ENCODE measurements at regions not wholly inside any gene's neighbourhood (a gene's known extent, or its start where the extent isn't known, plus 50 kb on each side); places are given as distances from the start of the nearest gene placed in this dataset.

DNA sequence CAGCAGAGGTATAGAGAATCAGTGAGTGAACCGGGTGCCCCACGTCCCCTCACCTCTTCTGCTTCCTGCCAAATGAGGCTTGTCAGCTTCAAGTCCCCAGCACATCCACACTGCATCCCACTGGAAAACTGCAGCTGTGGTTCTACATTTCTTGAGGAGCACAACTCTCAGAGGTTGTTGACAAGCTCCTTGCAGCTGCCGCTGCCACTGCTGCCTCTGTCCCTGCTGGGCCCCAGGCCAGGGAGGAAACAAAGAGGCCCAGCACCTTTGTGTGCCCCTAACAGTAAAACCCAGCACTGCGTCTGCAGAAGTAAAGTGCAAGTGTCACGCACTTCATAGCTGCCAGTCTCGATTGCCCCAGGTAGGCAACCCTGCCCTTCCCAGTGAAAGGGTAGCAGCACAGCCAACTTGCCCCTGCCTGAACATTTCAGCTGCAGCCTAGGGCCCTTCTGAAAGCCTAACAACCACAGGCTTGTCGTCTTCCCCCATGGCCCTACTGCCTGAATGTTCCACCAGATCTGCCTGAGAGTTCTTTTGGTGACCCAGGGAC, 1162.1 kb upstream of the USP15 start:
- DNase-seq (ENCODE audit: insufficient read length, low spot score) (no peak), FAIRE-seq (no peak)
- no peak for TF ChIP-seq PAX5 (IDR thresholded peaks at IDR 0.05; ENCODE audit: insufficient read depth, low read length, severe bottlenecking)
- TF ChIP-seq POLR2AphosphoS5 (IDR thresholded peaks at IDR 0.05; ENCODE audit: low read depth, low read length), result no peak
- TF ChIP-seq POU2F2 (IDR thresholded peaks at IDR 0.05; ENCODE audit: low read depth, low read length), result no peak
- no peak for TF ChIP-seq TAF1 (IDR thresholded peaks at IDR 0.05; ENCODE audit: low read depth, low read length)
- TF ChIP-seq SPI1 (IDR thresholded peaks at IDR 0.05; ENCODE audit: low read depth, low read length), result no peak
- no peak for TF ChIP-seq POLR2A (IDR thresholded peaks at IDR 0.05; ENCODE audit: low read depth, low read length)

GRCh38 chr12:61107118-61107517, 1153.1 kb upstream of the USP15 start:
- TF ChIP-seq TAF1 (IDR thresholded peaks at IDR 0.05; ENCODE audit: low read depth, low read length) (no peak), PAX5 (IDR thresholded peaks at IDR 0.05; ENCODE audit: insufficient read depth, low read length, severe bottlenecking) (no peak), POU2F2 (IDR thresholded peaks at IDR 0.05; ENCODE audit: low read depth, low read length) (no peak), POLR2A (IDR thresholded peaks at IDR 0.05; ENCODE audit: low read depth, low read length) (no peak)
- no peak for DNase-seq (ENCODE audit: insufficient read length, low spot score)
- FAIRE-seq, result no peak

DNA sequence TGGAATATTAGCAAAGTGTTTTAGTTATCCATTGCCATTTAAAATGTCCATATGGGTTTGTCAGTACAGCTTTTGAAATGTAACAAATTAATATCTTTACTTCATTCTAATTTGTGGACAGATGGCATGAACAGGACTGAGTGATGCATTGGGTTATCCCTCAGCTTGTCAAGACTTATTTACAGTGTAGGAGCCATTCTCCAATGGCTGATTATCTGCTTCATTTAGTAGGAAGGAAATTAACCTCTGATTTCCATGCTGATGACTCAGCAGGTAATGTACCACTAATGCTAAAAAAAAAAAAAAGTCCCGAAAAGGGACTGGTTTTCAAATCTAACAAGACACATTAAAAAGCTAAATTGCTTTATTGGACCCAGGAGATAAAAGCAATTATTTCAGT, 1149.0 kb upstream of the USP15 start:
- FAIRE-seq (no peak), DNase-seq (ENCODE audit: insufficient read length, low spot score) (no peak)
- TF ChIP-seq POLR2A (IDR thresholded peaks at IDR 0.05; ENCODE audit: low read depth, low read length) (no peak), POLR2AphosphoS5 (IDR thresholded peaks at IDR 0.05; ENCODE audit: low read depth, low read length) (no peak), SPI1 (IDR thresholded peaks at IDR 0.05; ENCODE audit: low read depth, low read length) (no peak), POU2F2 (IDR thresholded peaks at IDR 0.05; ENCODE audit: low read depth, low read length) (no peak), TAF1 (IDR thresholded peaks at IDR 0.05; ENCODE audit: low read depth, low read length) (no peak), PAX5 (IDR thresholded peaks at IDR 0.05; ENCODE audit: insufficient read depth, low read length, severe bottlenecking) (no peak)

DNA sequence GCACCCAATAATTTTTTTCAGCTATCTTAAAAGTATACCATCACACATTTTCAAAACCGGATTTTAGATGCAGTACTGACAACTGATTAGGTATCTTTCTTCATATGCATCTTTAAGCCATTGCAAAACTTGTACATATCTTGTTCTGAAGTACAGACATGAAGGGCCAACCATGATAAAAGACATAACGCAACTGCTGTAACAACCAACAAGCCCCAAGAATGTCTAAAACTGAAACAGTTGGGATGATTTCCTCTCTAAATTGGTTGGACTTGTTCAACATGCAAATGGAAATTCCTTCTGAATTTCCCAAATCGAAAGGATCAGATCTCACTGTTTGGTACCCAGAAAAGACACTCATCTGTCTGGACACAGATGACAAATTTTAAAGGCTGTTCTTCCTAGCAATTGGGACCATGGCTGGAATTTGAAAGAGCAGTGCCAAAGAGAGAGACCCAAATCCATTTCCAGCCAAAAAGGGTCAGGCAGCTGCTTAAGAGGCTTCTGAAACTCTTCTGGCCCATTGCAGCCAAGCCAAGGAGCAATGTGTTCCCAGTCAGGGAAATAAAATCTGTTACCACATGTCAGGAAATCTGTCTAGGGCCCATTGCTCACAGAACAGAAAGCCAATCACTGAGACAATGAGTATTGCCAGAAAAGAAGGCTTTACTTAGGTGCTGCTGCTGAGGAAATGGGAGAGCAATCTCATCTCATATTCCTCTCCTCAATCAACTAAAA, 1122.4 kb upstream of the USP15 start:
- DNase-seq (ENCODE audit: insufficient read length, low spot score), result no peak
- no peak for TF ChIP-seq POLR2AphosphoS5 (IDR thresholded peaks at IDR 0.05; ENCODE audit: low read depth, low read length)
- no peak for TF ChIP-seq POU2F2 (IDR thresholded peaks at IDR 0.05; ENCODE audit: low read depth, low read length)
- TF ChIP-seq POLR2A (IDR thresholded peaks at IDR 0.05; ENCODE audit: low read depth, low read length), result no peak
- TF ChIP-seq PAX5 (IDR thresholded peaks at IDR 0.05; ENCODE audit: insufficient read depth, low read length, severe bottlenecking), result no peak
- TF ChIP-seq SPI1 (IDR thresholded peaks at IDR 0.05; ENCODE audit: low read depth, low read length), result no peak
- no peak for TF ChIP-seq TAF1 (IDR thresholded peaks at IDR 0.05; ENCODE audit: low read depth, low read length)
- no peak for FAIRE-seq

- no peak for TF ChIP-seq POLR2AphosphoS5 (IDR thresholded peaks at IDR 0.05; ENCODE audit: low read depth, low read length)
- TF ChIP-seq TAF1 (IDR thresholded peaks at IDR 0.05; ENCODE audit: low read depth, low read length), result no peak
- no peak for TF ChIP-seq SPI1 (IDR thresholded peaks at IDR 0.05; ENCODE audit: low read depth, low read length)
- no peak for TF ChIP-seq POLR2A (IDR thresholded peaks at IDR 0.05; ENCODE audit: low read depth, low read length)
- no peak for TF ChIP-seq POU2F2 (IDR thresholded peaks at IDR 0.05; ENCODE audit: low read depth, low read length)
- no peak for TF ChIP-seq PAX5 (IDR thresholded peaks at IDR 0.05; ENCODE audit: insufficient read depth, low read length, severe bottlenecking)
- DNase-seq (ENCODE audit: insufficient read length, low spot score) (no peak), FAIRE-seq (no peak)
Measured at GRCh38 chr12:61138415-61138759, 1121.8 kb upstream of the USP15 start.

DNA sequence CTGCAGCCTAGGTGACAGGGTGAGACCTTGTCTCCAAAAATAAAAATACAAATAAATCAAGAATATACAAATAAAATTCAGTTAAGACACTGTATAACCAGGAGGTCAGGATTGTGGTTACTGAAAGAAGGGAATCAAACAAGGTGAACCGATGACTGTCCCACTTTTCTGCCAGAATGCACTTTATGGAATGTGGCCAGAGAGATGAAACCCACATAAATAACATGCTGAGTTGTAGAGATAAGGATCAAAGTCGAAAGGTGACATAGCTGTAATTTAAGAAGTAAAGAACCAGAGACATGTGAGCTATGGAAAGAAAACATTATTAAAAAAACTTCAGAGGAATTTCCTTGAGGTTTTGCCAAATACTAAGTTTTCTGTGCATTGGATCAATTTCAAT, 1098.2 kb upstream of the USP15 start:
- no peak for FAIRE-seq
- TF ChIP-seq POLR2AphosphoS5 (IDR thresholded peaks at IDR 0.05; ENCODE audit: low read depth, low read length), result no peak
- no peak for TF ChIP-seq PAX5 (IDR thresholded peaks at IDR 0.05; ENCODE audit: insufficient read depth, low read length, severe bottlenecking)
- no peak for TF ChIP-seq POU2F2 (IDR thresholded peaks at IDR 0.05; ENCODE audit: low read depth, low read length)
- TF ChIP-seq POLR2A (IDR thresholded peaks at IDR 0.05; ENCODE audit: low read depth, low read length), result no peak
- no peak for TF ChIP-seq SPI1 (IDR thresholded peaks at IDR 0.05; ENCODE audit: low read depth, low read length)
- no peak for TF ChIP-seq TAF1 (IDR thresholded peaks at IDR 0.05; ENCODE audit: low read depth, low read length)
- DNase-seq (ENCODE audit: insufficient read length, low spot score), result no peak

GRCh38 chr12:61188801-61189595, 1071.2 kb upstream of the USP15 start:
- DNase-seq (ENCODE audit: insufficient read length, low spot score), result no peak
- no peak for TF ChIP-seq SPI1 (IDR thresholded peaks at IDR 0.05; ENCODE audit: low read depth, low read length)
- no peak for TF ChIP-seq TAF1 (IDR thresholded peaks at IDR 0.05; ENCODE audit: low read depth, low read length)
- no peak for TF ChIP-seq POLR2AphosphoS5 (IDR thresholded peaks at IDR 0.05; ENCODE audit: low read depth, low read length)
- TF ChIP-seq POU2F2 (IDR thresholded peaks at IDR 0.05; ENCODE audit: low read depth, low read length), result no peak
- TF ChIP-seq POLR2A (IDR thresholded peaks at IDR 0.05; ENCODE audit: low read depth, low read length), result no peak
- no peak for TF ChIP-seq PAX5 (IDR thresholded peaks at IDR 0.05; ENCODE audit: insufficient read depth, low read length, severe bottlenecking)
- FAIRE-seq, result no peak

DNA sequence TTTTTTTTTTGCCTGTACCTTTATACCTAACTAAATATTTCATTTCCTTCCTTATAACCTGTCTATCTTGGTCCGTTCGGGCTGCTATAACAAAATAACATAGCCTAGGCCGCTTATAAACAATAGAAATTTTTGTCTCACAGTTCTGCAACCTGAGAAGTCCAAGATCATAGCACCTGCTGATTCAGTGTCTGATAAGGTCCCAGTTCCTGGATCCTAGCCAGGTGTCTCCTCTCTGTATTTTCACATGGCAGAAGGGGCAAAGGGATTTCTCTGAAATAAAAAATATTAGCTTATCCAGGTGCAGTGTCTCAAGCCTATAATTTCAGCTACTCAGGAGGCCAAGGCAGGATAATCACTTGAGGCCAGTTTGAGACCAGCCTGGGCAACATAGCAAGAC, 1046.6 kb upstream of the USP15 start:
- FAIRE-seq, result no peak
- no peak for DNase-seq (ENCODE audit: insufficient read length, low spot score)
- TF ChIP-seq POLR2AphosphoS5 (IDR thresholded peaks at IDR 0.05; ENCODE audit: low read depth, low read length) (no peak), PAX5 (IDR thresholded peaks at IDR 0.05; ENCODE audit: insufficient read depth, low read length, severe bottlenecking) (no peak), POLR2A (IDR thresholded peaks at IDR 0.05; ENCODE audit: low read depth, low read length) (no peak), POU2F2 (IDR thresholded peaks at IDR 0.05; ENCODE audit: low read depth, low read length) (no peak), TAF1 (IDR thresholded peaks at IDR 0.05; ENCODE audit: low read depth, low read length) (no peak), SPI1 (IDR thresholded peaks at IDR 0.05; ENCODE audit: low read depth, low read length) (no peak)

GRCh38 chr12:61220337-61220736, 1039.9 kb upstream of the USP15 start:
- FAIRE-seq, result no peak
- TF ChIP-seq POLR2A (IDR thresholded peaks at IDR 0.05; ENCODE audit: low read depth, low read length) (no peak), POU2F2 (IDR thresholded peaks at IDR 0.05; ENCODE audit: low read depth, low read length) (no peak), POLR2AphosphoS5 (IDR thresholded peaks at IDR 0.05; ENCODE audit: low read depth, low read length) (no peak), PAX5 (IDR thresholded peaks at IDR 0.05; ENCODE audit: insufficient read depth, low read length, severe bottlenecking) (no peak), TAF1 (IDR thresholded peaks at IDR 0.05; ENCODE audit: low read depth, low read length) (no peak), SPI1 (IDR thresholded peaks at IDR 0.05; ENCODE audit: low read depth, low read length) (no peak)
- DNase-seq (ENCODE audit: insufficient read length, low spot score), result no peak
